CD4-positive, CD25-positive, alpha-beta regulatory T cell (primary cell): ENCODE measurements at regions not wholly inside any gene's neighbourhood (a gene's known extent, or its start where the extent isn't known, plus 50 kb on each side); places are given as distances from the start of the nearest gene placed in this dataset.

Experiments
- ATAC-seq, 2 donors: fragments of 150-1000 bp; cut with Tn5 transposase; one replicate each; pipeline ENCODE4 v1.10.0; 2021; ENCODE audit warnings: low read depth in 2 of 2, moderate number of reproducible peaks in 2 of 2, moderate library complexity in 1 of 2
- DNase-seq, 3 donors: peaks; one replicate each; pipeline versions ENCODE4 v3.0.0 to v3.0.0-alpha.2; 2012 to 2022; ENCODE audit warnings: mixed read lengths in 1 of 3
- H3K27ac ChIP-seq: one replicate; pipeline ENCODE4 v1.7.0; 2013; ENCODE audit warnings: mild to moderate bottlenecking, low read length; ENCODE audit not compliant: insufficient read depth, poor library complexity, severe bottlenecking
- H3K27me3 ChIP-seq: one replicate; pipeline ENCODE4 v1.7.0; 2013; ENCODE audit warnings: low read length; ENCODE audit not compliant: control insufficient read depth, insufficient read depth
- H3K36me3 ChIP-seq: one replicate; pipeline ENCODE4 v1.7.0; 2013; ENCODE audit warnings: mild to moderate bottlenecking, low read length, moderate library complexity; ENCODE audit not compliant: control insufficient read depth, insufficient read depth
- H3K4me1 ChIP-seq: 2 replicates; pipeline ENCODE4 v1.7.0; 2013; ENCODE audit warnings: mild to moderate bottlenecking, low read length; ENCODE audit not compliant: insufficient read depth, control insufficient read depth, poor library complexity, severe bottlenecking
- H3K4me3 ChIP-seq: one replicate; pipeline ENCODE4 v1.7.0; 2013; ENCODE audit warnings: low read depth, mild to moderate bottlenecking, low read length, moderate library complexity
- H3K9me3 ChIP-seq, 2 experiments: 1 replicate in 1 of 2; 2 replicates in 1 of 2; pipeline ENCODE4 v1.7.0; 2013; ENCODE audit warnings: low read length in 2 of 2, mild to moderate bottlenecking in 1 of 2, moderate library complexity in 1 of 2; ENCODE audit not compliant: control insufficient read depth in 2 of 2
- H3K27ac Mint-ChIP-seq, 3 donors: one replicate each; pipeline ENCODE4 v1.8.0; 2020 to 2022; ENCODE audit warnings: mild to moderate bottlenecking in 3 of 3, mixed read lengths in 3 of 3, moderate library complexity in 2 of 3
- H3K27me3 Mint-ChIP-seq: one replicate; pipeline ENCODE4 v1.8.0; 2022; ENCODE audit warnings: mild to moderate bottlenecking, mixed read lengths
- H3K36me3 Mint-ChIP-seq: one replicate; pipeline ENCODE4 v1.8.0; 2020; ENCODE audit warnings: mixed read lengths
- H3K4me1 Mint-ChIP-seq, 4 donors: one replicate each; pipeline ENCODE4 v1.8.0; 2020 to 2022; ENCODE audit warnings: mixed read lengths in 4 of 4, mild to moderate bottlenecking in 1 of 4
- H3K4me3 Mint-ChIP-seq, 4 donors: one replicate each; pipeline ENCODE4 v1.8.0; 2020 to 2022; ENCODE audit warnings: mild to moderate bottlenecking in 4 of 4, mixed read lengths in 4 of 4, moderate library complexity in 3 of 4
- H3K9me3 Mint-ChIP-seq, 7 donors: one replicate each; pipeline ENCODE4 v1.8.0; 2020 to 2022; ENCODE audit warnings: mixed read lengths in 7 of 7, mild to moderate bottlenecking in 3 of 7, moderate library complexity in 2 of 7

- Mint-ChIP-seq H3K27ac (peak overlapping the region in 1 of 3 donors; percentile 76), H3K4me3 (no peak overlapping the region), H3K27me3 (no peaks in the 10 kb centered on the region), H3K9me3 (peaks cover 0 to 9% (median 3%) of the 10 kb centered on the region in 7 donors), H3K4me1 (no peaks in the 10 kb centered on the region), H3K36me3 (no peaks in the 10 kb centered on the region)
- ATAC-seq (no peak), DNase-seq (no peak)
- Histone ChIP-seq H3K27me3 (no peaks in the 10 kb centered on the region), H3K27ac (no peak overlapping the region), H3K9me3 (no peaks in the 10 kb centered on the region), H3K36me3 (no peaks in the 10 kb centered on the region), H3K4me3 (no peak overlapping the region), H3K4me1 (no peaks in the 10 kb centered on the region)
Measured at GRCh38 chr18:55647331-55647730, 59.3 kb upstream of the TCF4 start.

GRCh38 chr18:55642191-55642590 is 54.2 kb upstream of the TCF4 start:
- no peaks in the 10 kb centered on the region for H3K4me1 Mint-ChIP-seq
- no peak for ATAC-seq
- no peaks in the 10 kb centered on the region for H3K36me3 ChIP-seq
- H3K36me3 Mint-ChIP-seq: no peaks in the 10 kb centered on the region
- no peak overlapping the region for H3K27ac Mint-ChIP-seq
- H3K4me3 Mint-ChIP-seq: no peak overlapping the region
- H3K27me3 Mint-ChIP-seq: no peaks in the 10 kb centered on the region
- DNase-seq: no peak
- no peak overlapping the region for H3K27ac ChIP-seq
- no peak overlapping the region for H3K4me3 ChIP-seq
- no peaks in the 10 kb centered on the region for H3K4me1 ChIP-seq
- peaks cover 0 to 15% (median 4%) of the 10 kb centered on the region in 7 donors for H3K9me3 Mint-ChIP-seq
- H3K9me3 ChIP-seq: no peaks in the 10 kb centered on the region
- no peaks in the 10 kb centered on the region for H3K27me3 ChIP-seq

DNA sequence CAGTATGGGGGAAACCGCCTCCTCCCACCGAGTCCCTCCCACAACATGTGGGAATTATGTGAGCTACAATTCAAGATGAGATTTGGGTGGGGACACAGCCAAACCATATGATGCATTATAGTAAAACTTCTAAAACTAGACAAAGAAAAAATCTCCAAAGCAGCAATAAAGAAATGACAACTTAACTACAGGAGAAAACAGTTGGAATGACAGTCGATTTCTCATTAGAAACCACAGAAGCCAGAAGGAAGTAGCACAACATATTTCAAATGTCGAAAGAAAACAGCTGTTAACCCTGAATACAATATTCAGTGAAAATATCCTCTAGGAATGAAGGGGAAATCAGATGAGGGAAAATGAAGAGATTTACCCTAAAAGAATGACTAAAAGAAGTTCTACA is 53.5 kb upstream of the TCF4 start:
- Histone ChIP-seq H3K27ac (no peak overlapping the region), H3K36me3 (no peaks in the 10 kb centered on the region), H3K4me3 (no peak overlapping the region), H3K4me1 (no peaks in the 10 kb centered on the region), H3K9me3 (no peaks in the 10 kb centered on the region), H3K27me3 (no peaks in the 10 kb centered on the region)
- DNase-seq: no peak
- H3K4me3 Mint-ChIP-seq: no peak overlapping the region
- H3K4me1 Mint-ChIP-seq: no peaks in the 10 kb centered on the region
- peaks cover 0 to 15% (median 4%) of the 10 kb centered on the region in 7 donors for H3K9me3 Mint-ChIP-seq
- H3K27me3 Mint-ChIP-seq: no peaks in the 10 kb centered on the region
- H3K27ac Mint-ChIP-seq: no peak overlapping the region
- no peak for ATAC-seq
- H3K36me3 Mint-ChIP-seq: no peaks in the 10 kb centered on the region
